KMS-11 (cell line): ENCODE measurements at regions not wholly inside any gene's neighbourhood (a gene's known extent, or its start where the extent isn't known, plus 50 kb on each side); places are given as distances from the start of the nearest gene placed in this dataset.

Experiments used
- H2AFZ ChIP-seq: fragments of 200-600 bp; sonication (generic); 2 replicates; pipeline ENCODE4 v1.6.1; 2016; ENCODE audit warnings: antibody characterized with exemption, mixed run types, low read depth
- H3K27ac ChIP-seq: fragments of 200-600 bp; sonication (generic); 2 replicates; pipeline ENCODE4 v1.6.1; 2016; ENCODE audit warnings: mild to moderate bottlenecking, mixed run types
- H3K27me3 ChIP-seq: fragments of 200-600 bp; sonication (generic); 2 replicates; pipeline ENCODE4 v1.6.1; 2017; ENCODE audit warnings: mild to moderate bottlenecking, low read depth, mixed run types, moderate library complexity; ENCODE audit not compliant: insufficient read depth
- H3K36me3 ChIP-seq: fragments of 200-600 bp; sonication (generic); 2 replicates; pipeline ENCODE4 v1.6.1; 2017; ENCODE audit warnings: mild to moderate bottlenecking, mixed run types; ENCODE audit not compliant: insufficient read depth
- H3K4me1 ChIP-seq: fragments of 200-600 bp; sonication (generic); 2 replicates; pipeline ENCODE4 v1.6.1; 2016; ENCODE audit warnings: mild to moderate bottlenecking, low read depth, mixed run types; ENCODE audit not compliant: poor library complexity, severe bottlenecking
- H3K4me2 ChIP-seq: fragments of 200-600 bp; sonication (generic); 2 replicates; pipeline ENCODE4 v1.7.0; 2016; ENCODE audit warnings: mild to moderate bottlenecking, mixed run types
- H3K4me3 ChIP-seq: fragments of 200-600 bp; sonication (generic); IDR thresholded peaks from 2 replicates; pipeline ENCODE4 v1.6.1; 2017; ENCODE audit warnings: low read depth, low read length, mixed read lengths; ENCODE audit not compliant: insufficient read depth
- H3K79me2 ChIP-seq: fragments of 200-600 bp; sonication (generic); 2 replicates; pipeline ENCODE4 v1.6.1; 2016; ENCODE audit warnings: low read depth, mixed run types; ENCODE audit not compliant: insufficient read depth
- H3K9ac ChIP-seq: fragments of 200-600 bp; sonication (generic); 2 replicates; pipeline ENCODE4 v1.6.1; 2016; ENCODE audit warnings: mild to moderate bottlenecking, mixed run types
- H4K20me1 ChIP-seq: fragments of 200-600 bp; sonication (generic); 2 replicates; pipeline ENCODE4 v1.6.1; 2016; ENCODE audit warnings: mild to moderate bottlenecking, mixed run types; ENCODE audit not compliant: insufficient read depth
- TF ChIP-seq, protein P1 (sequence below): fragments of 200-600 bp; sonication (generic); conservative IDR thresholded peaks from 2 replicates; pipeline ENCODE4 v1.6.1; 2017; ENCODE audit warnings: low read depth, mild to moderate bottlenecking, antibody characterized with exemption, low read length, moderate library complexity, mixed read lengths

DNA sequence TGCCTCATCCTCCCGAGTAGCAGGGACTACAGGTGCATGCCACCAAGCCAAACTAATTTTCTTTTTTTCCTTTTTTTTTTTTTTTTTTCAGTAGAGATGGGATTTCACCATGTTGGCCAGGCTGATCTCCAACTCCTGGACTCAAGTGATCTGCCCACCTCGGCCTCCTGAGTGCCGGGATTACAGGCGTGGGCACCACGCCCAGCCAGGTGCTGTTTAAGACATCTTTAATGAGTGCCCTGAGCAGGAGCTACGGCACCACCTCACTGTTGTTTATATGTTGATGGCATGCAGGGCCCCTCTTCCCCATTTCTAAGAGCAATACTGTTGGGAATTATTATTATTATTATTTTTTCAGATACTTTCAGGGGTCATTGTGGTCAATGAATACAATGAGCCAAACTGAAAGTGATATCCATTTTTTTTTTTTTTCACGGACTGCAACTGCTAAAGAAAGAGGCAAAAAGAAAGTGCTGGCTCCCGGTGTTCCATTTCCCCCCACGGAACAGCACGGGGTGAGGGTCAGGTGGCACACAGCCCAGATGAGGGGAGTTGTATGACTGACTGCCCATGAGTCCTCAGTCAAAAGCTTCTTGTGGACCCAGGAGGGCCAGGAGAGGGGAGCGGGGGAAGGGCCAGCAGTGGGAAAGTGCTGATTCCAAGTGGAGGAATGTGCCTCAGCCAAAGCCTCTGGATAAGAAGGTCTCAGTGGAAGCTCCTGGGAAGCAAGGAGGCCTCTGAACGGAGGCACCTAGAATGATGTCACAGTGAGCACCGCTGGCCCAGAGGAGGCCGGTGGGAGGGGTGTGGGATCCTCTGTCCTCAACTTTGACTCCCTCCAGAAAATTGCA, 101.8 kb upstream of the HPF1 start:
- Histone ChIP-seq H3K27ac (no peak overlapping the region), H3K4me2 (no peak overlapping the region), H3K9ac (no peak overlapping the region), H3K4me1 (no peaks in the 10 kb centered on the region), H3K27me3 (no peaks in the 10 kb centered on the region), H3K36me3 (no peaks in the 10 kb centered on the region), H2AFZ (no peak overlapping the region), H3K79me2 (no peaks in the 10 kb centered on the region), H3K4me3 (no peak overlapping the region), H4K20me1 (no peaks in the 10 kb centered on the region)
- TF ChIP-seq, protein P1, sequence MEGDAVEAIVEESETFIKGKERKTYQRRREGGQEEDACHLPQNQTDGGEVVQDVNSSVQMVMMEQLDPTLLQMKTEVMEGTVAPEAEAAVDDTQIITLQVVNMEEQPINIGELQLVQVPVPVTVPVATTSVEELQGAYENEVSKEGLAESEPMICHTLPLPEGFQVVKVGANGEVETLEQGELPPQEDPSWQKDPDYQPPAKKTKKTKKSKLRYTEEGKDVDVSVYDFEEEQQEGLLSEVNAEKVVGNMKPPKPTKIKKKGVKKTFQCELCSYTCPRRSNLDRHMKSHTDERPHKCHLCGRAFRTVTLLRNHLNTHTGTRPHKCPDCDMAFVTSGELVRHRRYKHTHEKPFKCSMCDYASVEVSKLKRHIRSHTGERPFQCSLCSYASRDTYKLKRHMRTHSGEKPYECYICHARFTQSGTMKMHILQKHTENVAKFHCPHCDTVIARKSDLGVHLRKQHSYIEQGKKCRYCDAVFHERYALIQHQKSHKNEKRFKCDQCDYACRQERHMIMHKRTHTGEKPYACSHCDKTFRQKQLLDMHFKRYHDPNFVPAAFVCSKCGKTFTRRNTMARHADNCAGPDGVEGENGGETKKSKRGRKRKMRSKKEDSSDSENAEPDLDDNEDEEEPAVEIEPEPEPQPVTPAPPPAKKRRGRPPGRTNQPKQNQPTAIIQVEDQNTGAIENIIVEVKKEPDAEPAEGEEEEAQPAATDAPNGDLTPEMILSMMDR = no peak

DNA sequence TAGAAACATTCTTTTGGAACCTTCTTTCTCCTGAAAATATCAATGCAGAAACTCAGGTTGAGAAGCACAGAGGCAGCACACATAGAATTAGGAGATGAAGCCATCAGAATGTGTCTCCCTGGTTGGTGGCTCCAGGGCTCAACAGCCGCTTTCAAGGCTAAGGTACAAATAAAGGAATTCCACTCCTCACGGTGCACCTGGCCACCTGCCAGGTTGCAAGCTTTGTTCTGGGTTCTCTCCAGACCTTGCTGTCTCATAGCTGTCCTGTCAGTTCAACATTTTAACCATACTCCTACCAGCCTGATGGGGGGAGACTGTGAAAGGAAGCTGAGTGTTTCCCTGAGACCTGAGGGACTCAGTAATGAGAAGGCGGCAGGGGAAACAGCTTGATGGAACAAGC, 96.3 kb upstream of the HPF1 start:
- Histone ChIP-seq H3K79me2 (no peaks in the 10 kb centered on the region), H4K20me1 (no peaks in the 10 kb centered on the region), H3K4me3 (no peak overlapping the region), H3K4me1 (no peaks in the 10 kb centered on the region), H3K9ac (no peak overlapping the region), H3K4me2 (no peak overlapping the region), H3K27me3 (no peaks in the 10 kb centered on the region), H3K36me3 (no peaks in the 10 kb centered on the region), H2AFZ (no peak overlapping the region), H3K27ac (no peak overlapping the region)
- TF ChIP-seq, protein P1 = no peak

DNA sequence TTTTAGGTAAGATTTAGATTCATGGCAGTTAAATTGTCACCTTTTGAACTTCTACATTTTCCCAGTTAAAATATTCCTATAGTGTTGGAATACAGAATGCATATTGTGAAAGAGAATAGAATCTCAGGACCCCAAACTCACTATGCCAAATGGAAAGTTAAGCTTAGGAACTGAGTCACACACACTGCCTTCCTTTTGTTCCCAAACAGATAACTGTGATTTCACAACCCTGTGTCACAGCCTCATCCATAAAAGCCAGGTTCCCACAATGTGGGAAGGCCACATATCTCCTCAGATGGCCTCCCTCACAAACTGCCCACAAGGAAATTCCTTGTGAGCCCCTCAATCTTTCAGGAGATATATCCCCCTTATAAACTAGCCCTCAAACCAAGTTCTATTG, 94.7 kb upstream of the HPF1 start:
- Histone ChIP-seq H2AFZ (no peak overlapping the region), H3K9ac (no peak overlapping the region), H3K27ac (no peak overlapping the region), H4K20me1 (no peaks in the 10 kb centered on the region), H3K4me1 (no peaks in the 10 kb centered on the region), H3K4me2 (no peak overlapping the region), H3K4me3 (no peak overlapping the region), H3K36me3 (no peaks in the 10 kb centered on the region), H3K27me3 (no peaks in the 10 kb centered on the region), H3K79me2 (no peaks in the 10 kb centered on the region)
- TF ChIP-seq, protein P1 = no peak

DNA sequence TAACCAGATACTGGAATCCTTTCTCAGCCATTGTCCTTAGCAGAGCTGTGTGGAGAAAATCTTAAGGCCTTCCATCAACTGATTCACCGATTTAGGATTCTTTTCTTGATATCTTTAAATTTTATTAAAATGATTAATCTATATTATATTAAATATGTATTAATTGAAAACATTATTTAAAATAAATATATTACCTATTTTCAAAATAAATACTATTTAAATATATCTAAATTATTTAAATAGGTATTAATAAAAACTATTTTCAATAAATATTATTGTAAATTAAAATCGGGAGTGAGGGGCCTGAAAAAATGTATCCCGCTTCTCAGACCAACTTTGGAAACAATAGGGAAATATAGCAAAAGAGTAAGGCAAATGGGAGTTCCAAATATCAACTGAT, 94.0 kb upstream of the HPF1 start:
- Histone ChIP-seq H3K27ac (no peak overlapping the region), H4K20me1 (no peaks in the 10 kb centered on the region), H3K36me3 (no peaks in the 10 kb centered on the region), H3K27me3 (no peaks in the 10 kb centered on the region), H3K4me3 (no peak overlapping the region), H3K4me1 (no peaks in the 10 kb centered on the region), H3K9ac (no peak overlapping the region), H2AFZ (no peak overlapping the region), H3K4me2 (no peak overlapping the region), H3K79me2 (no peaks in the 10 kb centered on the region)
- TF ChIP-seq, protein P1 = no peak
